Prostate gland (tissue), 2 donors: ENCODE measurements at regions not wholly inside any gene's neighbourhood (a gene's known extent, or its start where the extent isn't known, plus 50 kb on each side); places are given as distances from the start of the nearest gene placed in this dataset.

Experiments used
- DNase-seq: peaks from one replicate; pipeline ENCODE4 v3.0.0-alpha.2; 2019; ENCODE audit warnings: low spot score
- H3K27ac ChIP-seq, 2 donors: fragments of 200-600 bp; sonication (generic); 2 replicates each; pipeline ENCODE4 v1.5.1; 2017 to 2019
- H3K27me3 ChIP-seq: fragments of 200-600 bp; sonication (generic); replicated peaks from 2 replicates; pipeline ENCODE4 v1.5.1; 2019; ENCODE audit not compliant: insufficient read depth
- H3K36me3 ChIP-seq, 2 donors: fragments of 200-600 bp; sonication (generic); 1 replicate in 1 of 2; 2 replicates in 1 of 2; pipeline versions ENCODE4 v1.5.1 to v1.8.1; 2017 to 2019
- H3K4me1 ChIP-seq: fragments of 200-600 bp; sonication (generic); replicated peaks from 2 replicates; pipeline ENCODE4 v1.5.1; 2019
- H3K4me3 ChIP-seq, 2 donors: fragments of 200-600 bp; sonication (generic); 2 replicates each; pipeline ENCODE4 v1.5.1; 2017 to 2019
- H3K9me3 ChIP-seq: fragments of 200-600 bp; sonication (generic); 2 replicates; pipeline ENCODE4 v1.5.1; 2017
- POLR2A ChIP-seq: fragments of 450-650 bp; IDR thresholded peaks from one replicate; pipeline ENCODE4 v1.6.1; 2016; ENCODE audit warnings: antibody characterized with exemption, mild to moderate bottlenecking
- POLR2AphosphoS5 ChIP-seq: sonication (generic); formaldehyde crosslinking; IDR thresholded peaks from one replicate; pipeline ENCODE4 v1.6.1; 2017; ENCODE audit warnings: antibody characterized with exemption
- WGBS: methylation state at CpG from one replicate; pipeline ENCODE4 v1.1.5; 2018; 5-methylcytosine and 5-hydroxymethylcytosine counted together
- intact Hi-C: fragments of 100-400 bp; cut with DNase I; formaldehyde crosslinking; loops from one replicate; pipeline ENCODE4 v1.14.2; 2022
- TF ChIP-seq, protein P1 (sequence below), 4 experiments: fragments of 200-600 bp in 2 of 4; fragments of 450-650 bp in 2 of 4; sonication (generic) in 2 of 4; IDR thresholded peaks; 1 replicate in 3 of 4; 2 replicates in 1 of 4; pipeline ENCODE4 v1.5.1; 2016 to 2019; ENCODE audit warnings: antibody characterized with exemption in 4 of 4, mild to moderate bottlenecking in 2 of 4, moderate library complexity in 2 of 4

DNA sequence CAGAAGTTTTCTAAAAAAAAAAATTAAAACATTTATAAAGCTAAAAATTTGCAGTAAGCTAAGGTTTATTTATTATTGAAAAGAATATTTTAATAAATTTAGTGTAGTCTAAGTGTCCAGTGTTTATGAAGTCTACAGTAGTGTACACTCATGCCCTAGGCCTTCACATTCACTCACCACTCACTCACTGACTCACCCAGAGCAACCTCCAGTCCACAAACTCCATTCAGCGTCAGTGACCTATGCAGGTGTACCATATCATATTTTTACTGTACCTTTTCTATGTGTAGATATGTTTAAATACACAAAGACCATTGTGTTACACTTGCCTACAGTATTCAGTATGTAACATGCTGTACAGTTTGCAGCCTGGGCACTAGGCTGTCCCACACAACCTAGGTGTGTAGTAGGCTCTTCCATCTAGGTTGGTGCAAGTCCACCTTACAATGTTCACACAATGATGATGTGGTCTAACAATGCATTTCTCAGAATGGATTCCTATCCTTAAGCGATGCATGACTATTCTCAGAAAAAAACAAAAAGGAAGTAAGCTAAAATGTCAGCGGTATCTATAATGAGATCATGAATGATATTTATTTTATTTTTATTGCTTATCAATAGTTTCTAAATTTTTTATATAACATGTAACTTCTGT is 336.7 kb downstream of the AGTPBP1 start:
- Histone ChIP-seq H3K9me3 (no peaks in the 10 kb centered on the region), H3K4me1 (peaks cover 3% of the 10 kb centered on the region), H3K36me3 (no peaks in the 10 kb centered on the region), H3K27ac (no peak overlapping the region), H3K27me3 (no peaks in the 10 kb centered on the region), H3K4me3 (no peak overlapping the region)
- 90% methylated on average over 3 of the region's 3 CpGs for WGBS
- intact Hi-C loops, result no loop called here
- TF ChIP-seq POLR2A (no peak), POLR2AphosphoS5 (no peak)
- TF ChIP-seq, protein P1, sequence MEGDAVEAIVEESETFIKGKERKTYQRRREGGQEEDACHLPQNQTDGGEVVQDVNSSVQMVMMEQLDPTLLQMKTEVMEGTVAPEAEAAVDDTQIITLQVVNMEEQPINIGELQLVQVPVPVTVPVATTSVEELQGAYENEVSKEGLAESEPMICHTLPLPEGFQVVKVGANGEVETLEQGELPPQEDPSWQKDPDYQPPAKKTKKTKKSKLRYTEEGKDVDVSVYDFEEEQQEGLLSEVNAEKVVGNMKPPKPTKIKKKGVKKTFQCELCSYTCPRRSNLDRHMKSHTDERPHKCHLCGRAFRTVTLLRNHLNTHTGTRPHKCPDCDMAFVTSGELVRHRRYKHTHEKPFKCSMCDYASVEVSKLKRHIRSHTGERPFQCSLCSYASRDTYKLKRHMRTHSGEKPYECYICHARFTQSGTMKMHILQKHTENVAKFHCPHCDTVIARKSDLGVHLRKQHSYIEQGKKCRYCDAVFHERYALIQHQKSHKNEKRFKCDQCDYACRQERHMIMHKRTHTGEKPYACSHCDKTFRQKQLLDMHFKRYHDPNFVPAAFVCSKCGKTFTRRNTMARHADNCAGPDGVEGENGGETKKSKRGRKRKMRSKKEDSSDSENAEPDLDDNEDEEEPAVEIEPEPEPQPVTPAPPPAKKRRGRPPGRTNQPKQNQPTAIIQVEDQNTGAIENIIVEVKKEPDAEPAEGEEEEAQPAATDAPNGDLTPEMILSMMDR (IDR thresholded peaks at IDR 0.05), result no peak
- no peak for DNase-seq

DNA sequence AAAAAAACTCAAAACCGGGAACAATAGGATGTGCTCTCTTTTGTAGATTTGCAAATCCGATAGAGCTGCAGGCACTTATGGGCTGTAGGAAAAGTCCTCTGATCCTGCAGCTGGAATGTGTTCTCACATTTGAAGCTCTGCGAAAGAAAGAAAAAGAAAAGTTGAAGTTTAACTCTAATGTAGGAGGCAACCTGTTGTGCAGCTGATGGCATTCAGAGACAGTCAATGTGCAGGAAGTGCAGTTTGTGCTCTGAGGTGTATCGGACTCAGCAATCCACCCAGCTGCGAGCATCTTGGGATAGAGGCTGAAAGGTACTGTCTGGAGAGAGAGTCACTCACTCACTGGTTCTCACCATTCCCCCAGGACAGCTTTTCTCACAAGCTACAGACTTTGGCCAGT is 339.2 kb downstream of the AGTPBP1 start:
- intact Hi-C loops, result no loop called here
- 24% methylated on average over 5 of the region's 5 CpGs for WGBS
- TF ChIP-seq POLR2AphosphoS5 (no peak), POLR2A (no peak)
- no peaks in the 10 kb centered on the region for H3K9me3 ChIP-seq
- no peak overlapping the region for H3K4me3 ChIP-seq
- H3K27me3 ChIP-seq, result no peaks in the 10 kb centered on the region
- H3K27ac ChIP-seq, result no peak overlapping the region
- peaks cover 3% of the 10 kb centered on the region for H3K4me1 ChIP-seq
- no peaks in the 10 kb centered on the region for H3K36me3 ChIP-seq
- DNase-seq, result no peak

DNA sequence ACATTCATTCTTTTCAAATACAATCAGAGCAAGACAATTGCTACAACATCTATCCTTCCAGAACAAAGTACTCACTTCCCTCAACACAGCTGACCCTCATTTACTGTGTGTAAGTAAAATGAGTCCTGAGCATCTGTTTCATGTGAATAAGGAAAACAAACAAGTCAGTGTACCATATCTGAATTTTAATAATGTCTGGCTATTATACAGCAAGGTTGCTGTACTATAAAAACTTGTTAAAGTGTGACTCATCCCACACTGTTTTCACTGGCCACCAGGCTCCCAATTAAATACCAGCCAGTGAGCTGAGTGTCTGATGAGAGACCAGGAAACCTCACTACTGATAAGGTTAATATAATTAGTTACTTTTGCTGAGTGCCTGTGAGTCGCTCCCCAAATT is 339.8 kb downstream of the AGTPBP1 start:
- intact Hi-C loops, result no loop called here
- TF ChIP-seq POLR2AphosphoS5, result no peak
- no peak for TF ChIP-seq POLR2A
- TF ChIP-seq, protein P1 (IDR thresholded peaks at IDR 0.05), result no peak
- Histone ChIP-seq H3K9me3 (no peaks in the 10 kb centered on the region), H3K27me3 (no peaks in the 10 kb centered on the region), H3K36me3 (no peaks in the 10 kb centered on the region), H3K27ac (no peak overlapping the region), H3K4me1 (peaks cover 3% of the 10 kb centered on the region), H3K4me3 (no peak overlapping the region)
- 28% methylated on average over 1 of the region's 1 CpG for WGBS
- peak; percentile 5 for DNase-seq

DNA sequence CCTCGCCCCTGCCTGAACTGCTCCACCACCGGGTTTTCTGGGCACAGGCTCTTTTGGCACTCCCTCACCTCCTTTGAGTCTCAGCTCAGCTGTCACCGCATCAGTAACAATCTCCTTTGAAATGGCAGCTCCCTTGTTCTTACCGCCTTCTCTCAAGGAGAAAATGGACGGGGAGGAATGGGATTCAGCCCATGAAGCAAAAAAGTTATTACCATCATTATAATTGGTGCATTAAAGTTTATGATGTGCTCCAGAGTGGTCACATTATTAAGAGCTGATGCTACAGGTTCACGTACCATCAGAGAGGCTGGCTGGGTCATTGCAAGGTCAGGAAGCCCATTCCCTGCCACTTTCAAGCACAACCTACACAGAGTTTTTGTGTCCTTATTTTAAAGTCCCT is 344.7 kb downstream of the AGTPBP1 start:
- H3K4me3 ChIP-seq, result no peak overlapping the region
- H3K4me1 ChIP-seq, result no peaks in the 10 kb centered on the region
- whole genome bisulfite sequencing, result 86% methylated on average over 6 of the region's 6 CpGs
- H3K27me3 ChIP-seq, result no peaks in the 10 kb centered on the region
- no peaks in the 10 kb centered on the region for H3K9me3 ChIP-seq
- no peak overlapping the region for H3K27ac ChIP-seq
- no peak for DNase-seq
- no peaks in the 10 kb centered on the region for H3K36me3 ChIP-seq
- intact Hi-C loops, result no loop called here
- TF ChIP-seq POLR2A (no peak), POLR2AphosphoS5 (no peak)
- TF ChIP-seq, protein P1 (IDR thresholded peaks at IDR 0.05), result no peak

DNA sequence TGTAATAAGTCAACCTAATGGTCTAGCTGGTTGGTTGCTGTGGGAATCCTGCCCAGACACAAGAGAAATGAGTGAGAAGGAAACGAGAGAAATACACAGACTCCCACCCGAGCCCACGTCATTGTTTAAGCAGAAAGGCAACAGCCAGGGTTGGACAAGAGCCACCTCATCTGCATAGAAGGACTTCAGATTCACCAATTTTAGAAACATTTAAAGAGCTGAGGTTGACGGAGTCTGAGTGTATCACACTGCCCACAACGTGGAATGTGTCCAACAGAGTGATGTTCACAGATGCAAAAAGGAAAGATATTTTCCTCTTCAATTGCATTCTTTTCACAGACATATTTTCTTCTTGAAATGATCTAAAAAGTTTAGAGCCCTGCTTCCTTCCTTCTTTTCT is 349.5 kb downstream of the AGTPBP1 start:
- Histone ChIP-seq H3K4me3 (no peak overlapping the region), H3K27me3 (no peaks in the 10 kb centered on the region), H3K27ac (no peak overlapping the region), H3K9me3 (no peaks in the 10 kb centered on the region), H3K4me1 (no peaks in the 10 kb centered on the region), H3K36me3 (no peaks in the 10 kb centered on the region)
- no peak for DNase-seq
- intact Hi-C loops, result no loop called here
- 12% methylated on average over 5 of the region's 5 CpGs for WGBS
- TF ChIP-seq POLR2A (no peak), POLR2AphosphoS5 (no peak)
- TF ChIP-seq, protein P1 (IDR thresholded peaks at IDR 0.05), result no peak
